ENCODE measurements at regions not wholly inside any gene's neighbourhood (a gene's known extent, or its start where the extent isn't known, plus 50 kb on each side); places are given as distances from the start of the nearest gene placed in this dataset.

- Mint-ChIP-seq H3K27me3 (ENCODE audit: low read depth) (no peaks in the 10 kb centered on the region; the same call in 1 of the 2 replicates), H3K36me3 (ENCODE audit: insufficient read depth in 1 of 3, low read depth in 3 of 3) (no peaks in the 10 kb centered on the region), H3K9me3 (no peaks in the 10 kb centered on the region), H3K4me3 (no peak overlapping the region), H3K27ac (peak overlapping the region in 1 of 3 experiments; percentile 27; a peak in 1 of 7 replicates), H3K4me1 (no peaks in the 10 kb centered on the region)
- DNase-seq, result no peak
- no peak overlapping the region for H2BK120ac ChIP-seq (ENCODE audit: low read depth, low read length, poor library complexity, severe bottlenecking)
- H2BK12ac ChIP-seq (ENCODE audit: insufficient read length, low read depth, low read length), result no peak overlapping the region
- no peaks in the 10 kb centered on the region for H3K27me3 ChIP-seq (ENCODE audit: insufficient read depth, low read length)
- no peak overlapping the region for H3K27ac ChIP-seq (ENCODE audit: insufficient read length, low read depth, low read length)
- H3K14ac ChIP-seq (ENCODE audit: insufficient read depth, low read length), result no peak overlapping the region
- no peaks in the 10 kb centered on the region for H4K20me1 ChIP-seq (ENCODE audit: control insufficient read depth, insufficient read depth, insufficient read length)
- H2BK5ac ChIP-seq (ENCODE audit: insufficient read length, low read length), result no peak overlapping the region
- no peak overlapping the region for H2AK5ac ChIP-seq (ENCODE audit: insufficient read length, low read length)
- H3K79me1 ChIP-seq (ENCODE audit: insufficient read depth, low read depth, low read length, poor library complexity, severe bottlenecking), result no peaks in the 10 kb centered on the region
- H2BK15ac ChIP-seq (ENCODE audit: low read depth, low read length), result no peak overlapping the region
- no CpG with 5 or more reads among the region's 11 CpGs for WGBS (ENCODE audit: extremely low coverage, insufficient read length, low lambda C conversion rate)
- no peaks in the 10 kb centered on the region for H3K23me2 ChIP-seq (ENCODE audit: insufficient read length, low read depth, low read length, poor library complexity, severe bottlenecking)
- H3K23ac ChIP-seq (ENCODE audit: insufficient read length, low read depth, low read length), result no peak overlapping the region
- no peaks in the 10 kb centered on the region for H3K9me3 ChIP-seq (ENCODE audit: control insufficient read depth, low read depth, low read length)
- H2AFZ ChIP-seq (ENCODE audit: low read length), result no peak overlapping the region
- H3T11ph ChIP-seq (ENCODE audit: low read length), result no peak overlapping the region
- no peaks in the 10 kb centered on the region for H3K4me1 ChIP-seq (ENCODE audit: insufficient read depth, low read length)
- H4K5ac ChIP-seq (ENCODE audit: insufficient read length, low read depth, low read length), result no peak overlapping the region
- H3K56ac ChIP-seq (ENCODE audit: insufficient read length, low read depth, low read length), result no peak overlapping the region
- no peak overlapping the region for H2BK20ac ChIP-seq (ENCODE audit: low read depth, low read length, poor library complexity, severe bottlenecking)
- H3K18ac ChIP-seq (ENCODE audit: insufficient read length, low read depth, low read length), result no peak overlapping the region
- no peaks in the 10 kb centered on the region for H3K79me2 ChIP-seq (ENCODE audit: insufficient read depth, low read length)
- no peak overlapping the region for H3K4ac ChIP-seq (ENCODE audit: low read depth, low read length)
- no peak for TF ChIP-seq CTCF (conservative IDR thresholded peaks at IDR 0.05)
- H3K9ac ChIP-seq (ENCODE audit: extremely low read depth, insufficient read length, low read length), result no peak overlapping the region
- H4K91ac ChIP-seq (ENCODE audit: insufficient read length, low read depth, low read length), result no peak overlapping the region
- H3K4me2 ChIP-seq (ENCODE audit: insufficient read depth, insufficient read length, low read length), result no peak overlapping the region
- H4K8ac ChIP-seq (replicated peaks; ENCODE audit: insufficient read length, low read depth, low read length), result no peak overlapping the region
Observed at GRCh38 chr2:136310797-136311603, 193.1 kb upstream of the CXCR4 start.
